ENCODE measurements at regions not wholly inside any gene's neighbourhood (a gene's known extent, or its start where the extent isn't known, plus 50 kb on each side); places are given as distances from the start of the nearest gene placed in this dataset.
"Not testable (repeated sequence)": the region's sequence is repeated elsewhere in the genome, so short reads cannot be mapped to it uniquely, and the experiment has no call there.

DNA sequence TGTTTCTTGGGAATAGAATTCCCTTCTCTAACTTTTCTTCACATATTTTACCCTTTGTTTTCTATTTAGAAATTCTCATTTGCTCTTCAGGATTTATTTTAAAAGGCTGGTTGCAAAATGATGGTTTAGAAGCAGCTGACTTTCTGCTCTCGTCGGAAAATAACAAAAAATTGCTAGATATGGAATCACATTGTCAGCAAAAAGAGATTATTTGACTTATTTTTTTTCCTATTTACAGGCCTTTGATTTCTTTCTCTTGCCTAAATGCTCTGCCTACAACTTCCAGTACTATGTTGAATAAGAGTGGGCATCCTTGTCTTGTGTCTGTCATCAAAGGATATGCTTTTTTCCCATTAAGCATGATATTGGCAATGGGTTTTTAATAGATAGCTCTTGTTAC is 1619.1 kb upstream of the ACO1 start:
- DNase-seq (ENCODE audit: low read depth): no peak

DNA sequence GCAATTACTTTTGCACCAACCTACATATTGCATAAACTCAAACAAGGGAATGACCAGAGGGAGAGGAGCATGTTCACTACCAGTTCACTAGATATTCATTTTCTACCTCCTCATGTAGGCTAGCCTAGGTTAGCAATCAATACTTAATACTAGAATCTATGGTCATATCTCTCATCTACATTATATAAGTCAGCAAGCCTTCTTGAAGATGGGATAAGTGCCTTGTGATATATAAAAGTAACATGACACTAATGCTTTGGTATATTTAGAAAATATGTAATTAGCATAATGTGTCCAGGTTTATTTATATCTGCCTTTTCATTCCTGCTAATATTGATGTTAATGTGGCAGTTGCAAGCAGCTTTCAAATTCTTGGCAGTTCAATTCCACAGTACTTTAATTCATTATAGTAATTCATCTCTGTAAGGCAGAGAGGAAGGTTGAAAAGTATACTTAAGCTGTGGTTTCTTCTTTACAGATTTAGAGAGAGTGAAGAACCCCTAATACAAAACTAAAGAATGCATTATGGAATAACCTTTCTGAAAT is 1613.2 kb upstream of the ACO1 start:
- no peak for DNase-seq (ENCODE audit: low read depth)

DNA sequence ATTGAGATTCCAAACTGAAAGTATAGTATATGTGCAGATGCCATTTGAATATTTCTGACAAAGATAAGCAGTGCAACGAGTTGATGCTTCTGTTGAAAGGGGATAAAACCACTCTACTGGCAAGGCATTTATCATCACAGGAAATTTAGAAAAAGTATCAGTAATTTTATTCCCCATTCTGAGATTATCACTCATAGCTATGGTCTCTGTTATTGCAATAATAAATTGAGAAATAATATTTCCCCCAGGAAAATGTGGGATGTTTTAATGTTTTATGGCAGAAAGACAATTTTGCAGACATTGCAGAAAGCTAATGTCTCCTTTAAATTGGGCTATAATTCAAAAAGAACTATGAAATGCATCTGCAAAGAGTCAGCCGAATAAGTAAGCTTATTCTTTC is 1612.7 kb upstream of the ACO1 start:
- no peak for DNase-seq (ENCODE audit: low read depth)

DNA sequence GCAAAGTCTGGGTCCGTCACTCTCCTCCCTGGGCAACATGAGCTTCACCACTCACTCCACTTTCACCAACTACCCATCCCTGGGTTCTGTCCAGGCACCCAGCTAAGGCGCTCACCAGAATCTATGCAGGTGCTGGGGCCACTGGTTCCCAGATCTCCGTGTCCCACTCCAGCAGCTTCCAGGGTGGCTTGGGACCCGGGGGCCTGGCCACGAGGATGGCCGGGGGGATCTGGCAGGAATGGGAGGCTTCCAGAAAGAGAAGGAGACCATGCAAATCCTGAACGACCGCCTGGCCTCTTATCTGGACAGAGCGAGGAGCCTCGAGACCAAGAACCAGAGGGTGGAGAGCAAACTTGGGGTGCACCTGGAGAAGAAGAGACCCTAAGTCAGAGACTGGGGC is 1611.0 kb upstream of the ACO1 start:
- DNase-seq (ENCODE audit: low read depth): no peak

DNA sequence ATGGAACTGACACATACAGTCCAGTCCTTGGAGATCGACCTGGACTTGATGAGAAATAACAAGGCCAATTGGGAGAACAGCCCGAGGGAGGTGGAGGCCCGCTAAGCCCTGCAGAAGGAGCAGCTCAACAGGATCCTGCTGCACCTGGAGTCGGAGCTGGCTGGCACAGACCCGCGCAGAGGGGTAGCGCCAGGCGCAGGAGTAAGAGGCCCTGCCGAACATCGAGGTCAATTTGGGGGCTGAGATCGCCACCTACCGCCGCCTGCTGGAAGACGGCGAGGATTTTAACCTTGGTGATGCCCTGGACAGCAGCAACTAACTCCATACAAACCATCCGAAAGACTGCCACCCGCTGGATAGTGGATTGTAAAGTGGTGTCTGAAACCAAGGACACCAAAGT is 1610.1 kb upstream of the ACO1 start:
- DNase-seq (ENCODE audit: low read depth): peak; percentile 10

DNA sequence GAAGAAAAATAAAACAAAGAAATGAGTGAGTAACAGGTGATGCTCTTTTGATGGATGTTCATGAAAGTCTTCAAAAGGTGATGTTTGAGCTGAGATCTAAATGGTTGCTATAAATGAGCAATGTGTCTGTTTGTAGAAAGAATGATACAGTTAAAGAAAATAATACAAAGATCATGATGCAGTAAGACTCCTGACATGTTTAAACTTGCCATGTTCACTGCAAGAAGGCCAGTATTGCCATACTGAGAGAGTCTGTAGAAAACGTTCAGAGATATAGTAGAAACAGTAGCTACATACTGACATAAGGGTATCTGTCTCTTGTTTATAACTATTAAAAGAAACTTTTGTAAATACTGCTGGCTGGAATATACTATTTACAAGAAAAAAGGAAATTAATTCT is 1609.2 kb upstream of the ACO1 start:
- DNase-seq (ENCODE audit: low read depth): no peak

DNA sequence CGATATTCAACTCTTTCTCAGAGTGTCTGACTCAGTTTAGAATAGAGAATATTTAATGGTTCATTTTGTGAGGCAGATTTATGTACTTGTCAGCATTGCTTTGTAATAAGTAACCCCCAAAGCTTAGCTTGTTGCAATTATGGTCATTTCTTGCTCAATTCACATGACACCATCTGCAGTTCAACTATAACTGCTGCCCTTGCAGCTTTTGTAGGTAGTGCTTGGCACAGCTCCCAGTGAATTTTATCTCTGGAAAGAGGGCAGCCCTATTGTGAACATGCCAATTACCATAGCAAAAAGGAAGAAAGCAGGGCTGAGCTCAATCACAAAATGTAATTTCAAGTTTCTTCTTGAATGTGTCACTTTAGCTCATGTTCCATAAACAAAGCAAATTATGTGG is 1587.7 kb upstream of the ACO1 start:
- DNase-seq (ENCODE audit: low read depth): peak; percentile 21

DNA sequence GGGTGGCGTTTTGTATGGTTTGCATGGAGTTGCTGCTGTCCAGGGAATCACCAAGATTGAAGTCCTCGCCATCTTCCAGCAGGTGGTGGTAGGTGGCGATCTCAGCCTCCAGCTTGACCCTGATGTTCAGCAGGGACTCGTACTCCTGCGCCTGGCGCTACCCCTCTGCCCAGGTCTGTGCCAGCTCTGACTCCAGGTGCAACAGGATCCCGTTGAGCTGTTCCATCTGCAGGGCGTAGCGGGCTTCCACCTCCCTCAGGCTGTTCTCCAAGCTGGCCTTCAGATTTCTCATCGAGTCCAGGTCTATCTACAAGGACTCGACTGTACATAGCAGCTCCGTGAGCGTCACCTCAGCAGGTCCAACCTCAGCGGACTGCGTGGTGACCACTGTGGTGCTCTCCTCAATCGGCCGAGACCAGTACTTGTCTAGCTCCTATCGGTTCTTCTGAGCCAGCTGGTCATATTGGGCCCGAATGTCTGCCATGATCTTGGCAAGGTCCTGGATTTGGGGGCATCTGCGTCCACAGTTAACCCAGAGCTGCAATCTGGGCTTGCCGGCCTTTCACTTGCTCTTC is 1584.8 kb upstream of the ACO1 start:
- no peak for DNase-seq (ENCODE audit: low read depth)

DNA sequence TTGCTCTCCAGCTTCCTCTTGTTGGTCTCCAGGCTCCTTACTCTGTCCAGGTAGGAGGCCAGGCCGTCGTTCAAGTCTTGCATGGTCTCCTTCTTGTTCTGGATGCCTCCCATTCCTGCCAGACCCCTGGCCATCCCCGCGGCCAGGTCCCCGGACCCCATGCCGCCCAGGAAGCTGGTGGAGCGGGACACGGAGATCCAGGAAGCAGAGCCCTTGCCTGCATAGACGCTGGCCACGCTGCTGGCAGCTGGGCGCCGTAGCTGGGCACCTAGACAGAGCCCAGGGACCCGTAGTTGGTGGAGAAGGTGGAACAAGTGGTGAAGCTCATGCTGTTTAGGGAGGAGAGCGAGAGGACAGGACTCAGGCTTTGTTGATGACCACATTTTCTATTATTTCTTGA is 1584.0 kb upstream of the ACO1 start:
- DNase-seq (ENCODE audit: low read depth): no peak

DNA sequence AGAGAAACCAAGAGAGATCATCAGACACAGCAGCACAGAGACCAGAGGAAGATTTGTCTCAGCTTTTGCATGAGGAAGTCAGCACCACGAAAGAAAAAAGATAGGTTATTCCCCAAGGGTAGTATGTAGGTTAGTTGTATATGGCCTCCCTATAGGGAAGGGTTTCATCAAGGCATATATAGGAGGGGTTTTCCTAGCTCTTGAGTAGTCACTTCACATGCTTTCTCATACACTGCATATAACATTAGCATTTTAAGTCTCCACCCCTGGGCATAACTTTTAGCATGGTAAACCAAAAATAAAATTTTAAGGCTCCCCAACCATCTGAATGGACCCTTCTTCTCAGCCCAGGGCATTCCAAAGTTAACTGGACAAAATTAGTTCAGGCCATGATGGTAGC is 1571.6 kb upstream of the ACO1 start:
- no peak for DNase-seq (ENCODE audit: low read depth)

DNA sequence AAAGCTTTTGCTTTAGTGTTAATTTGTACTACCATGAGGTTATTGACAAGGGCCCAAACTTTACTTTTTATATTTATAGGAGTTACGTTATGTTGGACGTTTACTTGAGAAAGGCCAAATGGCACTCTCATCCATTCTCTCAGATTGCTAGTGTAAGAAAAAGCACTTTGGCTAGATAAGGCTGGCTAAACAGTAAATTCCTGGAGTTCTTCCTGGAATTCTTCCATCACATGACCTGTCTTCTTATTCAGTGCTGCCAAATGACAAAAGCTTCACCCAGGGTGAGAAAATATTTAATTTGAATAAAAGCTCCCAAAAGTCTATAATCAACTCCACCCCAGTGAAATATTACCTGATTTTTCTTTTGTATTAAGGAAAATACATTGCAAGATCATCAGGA is 1568.9 kb upstream of the ACO1 start:
- DNase-seq (ENCODE audit: low read depth): no peak

DNA sequence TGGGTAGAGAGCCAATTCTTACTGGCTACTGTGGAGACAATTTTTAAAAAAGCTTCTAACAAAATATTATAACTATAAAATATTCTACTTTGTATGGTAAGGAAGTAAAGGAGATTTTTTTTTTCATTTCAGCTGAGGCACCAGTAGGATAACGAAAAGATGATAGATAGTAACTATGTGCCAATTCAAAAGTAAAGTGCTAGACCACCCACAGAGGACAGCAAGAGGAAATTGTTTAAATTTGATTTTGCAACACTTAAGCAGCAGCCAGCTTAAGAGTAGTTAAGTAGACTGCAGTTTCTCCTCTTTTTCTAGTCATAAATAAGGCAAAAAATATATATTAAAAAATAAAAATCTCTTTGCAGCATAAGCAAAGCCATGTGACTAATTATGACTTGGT is 1539.3 kb upstream of the ACO1 start:
- no peak for DNase-seq (ENCODE audit: low read depth)

DNA sequence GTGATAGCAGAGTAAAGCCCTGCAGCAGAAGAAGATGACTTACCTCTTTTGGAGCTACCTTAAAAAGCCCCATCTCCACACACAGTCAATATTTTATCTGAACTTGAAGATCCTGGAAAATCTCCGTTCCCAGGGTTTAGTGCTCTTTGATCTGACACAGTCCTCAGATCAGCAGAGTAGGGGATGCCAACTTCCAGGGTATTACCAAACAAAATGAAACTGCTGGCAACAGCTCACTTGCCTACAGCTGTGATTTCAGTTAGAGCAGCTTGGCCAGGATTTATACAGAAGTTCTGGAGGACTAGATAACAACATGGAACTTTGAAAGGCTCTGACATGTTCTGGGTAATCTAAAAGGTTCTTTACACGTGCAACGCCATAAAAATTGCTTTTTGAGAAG is 1537.8 kb upstream of the ACO1 start:
- DNase-seq (ENCODE audit: low read depth): no peak

DNA sequence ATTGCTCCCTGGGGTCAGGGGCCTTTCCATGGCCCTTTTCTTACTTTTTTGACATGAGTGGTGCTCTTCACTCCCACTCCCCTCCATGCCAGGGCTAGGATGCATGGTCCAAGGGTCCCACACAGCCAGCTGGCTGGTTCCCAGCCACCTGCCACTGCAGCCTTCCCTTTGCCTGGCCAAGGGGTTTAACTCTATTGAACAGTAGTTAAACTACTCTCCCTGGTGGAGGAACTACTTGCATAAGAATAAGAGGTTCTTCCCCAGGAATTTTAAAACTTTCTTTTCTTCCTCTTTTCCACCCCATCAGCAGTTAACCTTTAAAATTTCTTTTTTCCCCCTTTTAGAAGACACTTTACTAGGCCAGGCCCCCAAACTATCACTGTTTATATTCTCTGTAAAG is 1532.8 kb upstream of the ACO1 start:
- no peak for DNase-seq (ENCODE audit: low read depth)

DNA sequence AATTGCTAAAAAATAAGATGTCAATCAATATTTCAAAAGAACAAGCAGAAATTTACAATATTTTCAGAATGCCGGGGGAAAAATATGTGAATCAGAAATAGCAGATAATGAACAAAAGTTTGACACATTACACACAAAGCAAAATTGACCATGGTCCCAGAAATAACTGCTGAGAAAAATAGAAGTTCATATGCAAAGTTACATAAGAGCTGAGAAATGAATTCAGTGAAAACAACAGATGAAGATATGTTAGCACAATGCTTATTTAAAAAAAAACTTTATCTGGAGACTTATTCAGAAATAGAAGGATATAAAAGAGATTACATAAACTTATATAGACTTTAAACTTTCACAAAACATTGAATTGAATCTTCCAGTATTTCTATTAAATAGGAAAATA is 1483.7 kb upstream of the ACO1 start:
- no peak for DNase-seq (ENCODE audit: low read depth)

DNA sequence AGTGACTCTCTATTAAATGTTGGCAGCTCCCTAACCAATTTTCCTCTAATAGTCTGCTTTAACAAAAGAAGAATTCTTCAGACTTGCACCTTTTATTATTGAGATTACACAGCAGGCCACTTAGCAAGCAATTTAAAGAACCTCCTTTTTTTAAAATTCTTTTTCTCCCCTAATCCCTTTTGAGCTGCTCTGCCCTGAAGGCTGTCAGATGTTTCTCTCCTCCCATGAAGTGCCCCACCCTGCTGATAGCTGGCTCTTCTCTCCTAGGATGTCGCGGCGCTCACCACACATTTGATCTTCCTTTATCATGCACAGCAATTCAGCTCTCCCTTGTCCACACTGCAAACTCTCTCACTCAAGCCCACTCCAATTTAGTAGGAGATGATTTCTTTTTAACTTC is 1471.1 kb upstream of the ACO1 start:
- DNase-seq (ENCODE audit: low read depth): no peak

DNA sequence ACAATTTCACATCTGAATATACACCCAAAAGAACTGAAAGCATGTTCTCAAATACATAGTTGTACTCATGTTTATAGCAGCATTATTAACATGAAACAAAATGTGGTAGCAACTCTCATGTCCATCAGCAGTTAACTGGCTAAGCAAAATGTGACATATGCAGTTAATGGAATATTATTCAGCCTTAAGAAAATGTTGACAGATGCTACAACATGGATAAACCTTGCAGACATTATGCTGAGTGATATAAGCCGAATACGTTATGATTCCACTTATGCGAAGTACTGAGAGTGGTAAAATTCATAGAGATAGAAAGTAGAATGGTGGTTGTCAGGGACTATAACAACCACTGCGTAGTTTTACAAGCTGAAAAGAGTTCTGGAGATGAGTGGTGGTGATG is 1469.0 kb upstream of the ACO1 start:
- DNase-seq (ENCODE audit: low read depth): no peak

DNA sequence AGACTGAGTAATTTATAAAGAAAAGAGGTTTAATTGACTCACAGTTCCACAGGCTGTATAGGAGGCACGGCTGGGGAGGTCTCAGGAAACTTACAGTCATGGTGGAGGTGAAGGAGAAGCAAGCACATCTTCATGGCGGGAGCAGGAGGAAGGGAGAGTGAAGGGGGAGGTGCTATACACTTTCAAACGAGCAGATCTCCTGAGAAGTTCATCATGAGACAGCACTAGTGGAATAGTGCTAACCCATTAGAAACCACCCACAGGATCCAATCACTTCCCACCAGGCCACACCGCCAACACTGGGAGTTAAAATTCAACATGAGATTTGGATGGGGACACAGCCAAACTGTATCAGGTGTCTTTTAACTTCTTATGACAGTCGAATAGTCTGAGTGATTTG is 1459.3 kb upstream of the ACO1 start:
- no peak for DNase-seq (ENCODE audit: low read depth)

DNA sequence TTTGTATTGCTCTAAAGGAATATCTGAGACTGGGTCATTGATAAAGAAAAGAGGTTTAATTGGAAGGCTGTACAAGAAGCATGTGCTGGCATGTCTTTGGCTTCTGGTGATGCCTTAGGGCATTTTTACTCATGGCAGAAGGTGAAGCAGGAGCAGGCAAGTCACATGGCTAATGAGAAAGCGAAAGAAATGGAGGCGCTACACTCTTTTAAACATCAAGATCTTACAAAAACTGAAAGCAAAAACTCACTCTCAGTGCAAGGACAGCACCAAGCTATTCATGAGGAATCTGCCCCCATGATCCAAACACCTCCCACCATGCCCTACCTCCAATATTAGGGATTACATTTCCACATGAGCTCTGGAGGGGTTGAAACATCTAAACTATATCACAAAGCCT is 1458.8 kb upstream of the ACO1 start:
- DNase-seq (ENCODE audit: low read depth): peak; percentile 26

DNA sequence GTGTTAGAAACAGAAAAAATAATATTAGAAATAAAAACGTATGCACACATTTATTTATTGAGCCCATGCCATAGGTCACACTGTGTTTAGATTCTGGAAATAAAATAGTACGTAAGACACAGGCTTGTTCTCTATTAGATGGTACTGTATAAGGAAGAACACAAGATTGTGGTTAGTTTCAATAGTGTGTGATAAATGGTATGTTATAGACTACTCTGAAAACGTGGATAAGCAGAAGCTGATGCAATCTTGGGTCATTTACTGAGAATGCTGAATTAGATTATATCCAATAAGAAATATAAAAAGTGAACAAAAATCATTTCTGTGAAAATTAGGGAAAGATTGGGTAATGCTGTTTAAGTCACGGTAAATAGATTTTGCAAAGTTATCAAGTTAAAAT is 1456.4 kb upstream of the ACO1 start:
- DNase-seq (ENCODE audit: low read depth): no peak

DNA sequence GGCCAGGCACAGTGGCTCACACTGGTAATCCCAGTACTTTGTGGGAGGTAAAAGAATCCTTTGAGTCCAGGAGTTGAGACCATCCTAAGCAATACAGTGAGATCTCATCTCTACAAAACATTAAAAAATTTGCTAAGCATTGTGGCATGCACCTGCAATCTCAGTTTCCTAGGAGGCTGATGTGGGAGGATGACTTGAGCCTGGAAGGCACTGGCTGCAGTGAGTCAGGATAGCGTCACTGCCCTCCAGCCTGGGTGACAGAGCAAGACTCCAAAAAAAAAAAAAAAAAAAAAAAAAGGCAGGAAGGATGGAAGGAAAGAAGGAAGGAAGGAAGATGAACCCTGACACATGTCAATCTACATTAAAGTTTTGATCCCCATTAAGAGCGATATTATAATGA is 1452.2 kb upstream of the ACO1 start:
- peak; percentile 68 for DNase-seq (ENCODE audit: low read depth)

DNA sequence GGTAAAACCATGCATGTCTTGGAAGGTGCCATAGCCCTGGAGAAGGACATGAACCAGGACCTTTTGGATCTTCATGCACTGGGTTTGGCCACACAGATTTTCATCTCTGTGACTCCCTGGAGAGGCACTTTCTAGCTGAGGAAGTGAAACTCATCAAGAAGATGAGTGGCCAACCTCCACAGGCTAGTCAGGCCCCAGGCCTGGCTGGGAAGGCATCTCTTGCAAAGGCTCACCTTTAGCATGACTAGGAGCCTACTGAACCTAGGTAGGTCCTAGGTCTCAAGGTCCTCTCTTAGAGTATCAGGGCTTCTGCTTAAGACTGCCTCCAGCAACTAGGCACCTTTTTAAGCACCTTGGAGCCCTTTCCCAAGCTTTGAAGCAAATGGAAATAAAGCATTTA is 1448.7 kb upstream of the ACO1 start:
- DNase-seq (ENCODE audit: low read depth): no peak

DNA sequence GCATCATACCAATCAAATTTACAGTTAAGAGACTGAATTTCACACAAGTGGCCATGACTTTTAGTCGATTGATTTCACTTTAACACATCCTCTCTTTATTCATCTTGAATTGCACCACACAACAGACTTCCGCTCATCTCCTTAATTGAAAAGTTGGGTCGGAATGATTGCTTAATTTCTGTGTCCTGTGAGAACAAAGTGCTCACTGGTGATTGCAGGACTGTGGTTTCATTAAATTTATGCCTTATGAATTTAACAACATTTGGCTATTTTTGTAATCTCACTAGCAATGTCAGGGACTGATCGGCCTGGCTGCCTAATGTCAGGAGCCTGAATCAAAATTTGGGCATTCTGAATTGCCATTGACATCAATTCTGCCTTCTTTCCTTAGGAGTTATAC is 1447.3 kb upstream of the ACO1 start:
- DNase-seq (ENCODE audit: low read depth): no peak

DNA sequence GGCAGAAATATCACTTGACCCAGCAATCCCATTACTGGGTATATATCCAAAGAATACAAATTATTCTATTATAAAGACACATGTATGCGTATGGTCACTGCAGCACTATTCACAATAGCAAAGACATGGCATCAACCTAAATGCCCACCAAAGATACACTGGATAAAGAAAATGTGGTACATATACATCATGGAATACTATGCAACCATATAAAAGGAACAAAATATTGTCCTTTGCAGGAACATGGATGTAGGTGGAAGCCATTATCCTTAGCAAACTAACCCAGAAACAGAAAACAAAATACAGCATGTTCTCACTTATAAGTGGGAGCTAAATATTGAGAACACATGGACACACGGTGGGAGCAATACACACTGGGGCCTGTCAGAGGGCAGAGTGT is 1441.6 kb upstream of the ACO1 start:
- DNase-seq (ENCODE audit: low read depth): not testable (repeated sequence)
